ENCODE measurements at regions not wholly inside any gene's neighbourhood (a gene's known extent, or its start where the extent isn't known, plus 50 kb on each side); places are given as distances from the start of the nearest gene placed in this dataset.
A peak's percentile ranks its signal among the peaks of the same experiment; 100 is the strongest.

- no peak overlapping the region for H3K27ac Mint-ChIP-seq
- Histone ChIP-seq H3K27ac (ENCODE audit: insufficient read length, low read depth, low read length) (no peak overlapping the region), H3K79me1 (ENCODE audit: insufficient read depth, low read depth, low read length, poor library complexity, severe bottlenecking) (no peaks in the 10 kb centered on the region), H2BK20ac (ENCODE audit: low read depth, low read length, poor library complexity, severe bottlenecking) (no peak overlapping the region), H3K9ac (ENCODE audit: extremely low read depth, insufficient read length, low read length) (no peak overlapping the region), H3K4me2 (ENCODE audit: insufficient read depth, insufficient read length, low read length) (no peak overlapping the region), H2AFZ (ENCODE audit: low read length) (no peak overlapping the region), H2AK5ac (ENCODE audit: insufficient read length, low read length) (no peak overlapping the region), H3K4ac (ENCODE audit: low read depth, low read length) (no peak overlapping the region), H4K5ac (ENCODE audit: insufficient read length, low read depth, low read length) (no peak overlapping the region), H2BK5ac (ENCODE audit: insufficient read length, low read length) (no peak overlapping the region), H3K14ac (ENCODE audit: insufficient read depth, low read length) (no peak overlapping the region), H3T11ph (ENCODE audit: low read length) (no peak overlapping the region), H2BK120ac (ENCODE audit: low read depth, low read length, poor library complexity, severe bottlenecking) (no peak overlapping the region), H3K9me3 (ENCODE audit: control insufficient read depth, low read depth, low read length) (no peaks in the 10 kb centered on the region), H3K79me2 (ENCODE audit: insufficient read depth, low read length) (no peaks in the 10 kb centered on the region), H4K91ac (ENCODE audit: insufficient read length, low read depth, low read length) (no peak overlapping the region), H4K8ac (replicated peaks; ENCODE audit: insufficient read length, low read depth, low read length) (no peak overlapping the region), H3K27me3 (ENCODE audit: insufficient read depth, low read length) (no peaks in the 10 kb centered on the region), H2BK12ac (ENCODE audit: insufficient read length, low read depth, low read length) (no peak overlapping the region), H3K4me1 (ENCODE audit: insufficient read depth, low read length) (no peaks in the 10 kb centered on the region), H2BK15ac (ENCODE audit: low read depth, low read length) (no peak overlapping the region), H3K23me2 (ENCODE audit: insufficient read length, low read depth, low read length, poor library complexity, severe bottlenecking) (no peaks in the 10 kb centered on the region), H3K18ac (ENCODE audit: insufficient read length, low read depth, low read length) (no peak overlapping the region), H3K56ac (ENCODE audit: insufficient read length, low read depth, low read length) (no peak overlapping the region), H4K20me1 (ENCODE audit: control insufficient read depth, insufficient read depth, insufficient read length) (no peaks in the 10 kb centered on the region), H3K23ac (ENCODE audit: insufficient read length, low read depth, low read length) (no peak overlapping the region)
- peak; percentile 0 for DNase-seq
- no peaks in the 10 kb centered on the region for H3K9me3 Mint-ChIP-seq
- no peak for TF ChIP-seq CTCF (conservative IDR thresholded peaks at IDR 0.05)
- no peak overlapping the region for H3K4me3 Mint-ChIP-seq
- H3K36me3 Mint-ChIP-seq (ENCODE audit: insufficient read depth in 1 of 3, low read depth in 3 of 3): no peaks in the 10 kb centered on the region
- WGBS (ENCODE audit: extremely low coverage, insufficient read length, low lambda C conversion rate): no CpG with 5 or more reads among the region's 5 CpGs
- H3K4me1 Mint-ChIP-seq: peaks cover 2 to 7% of the 10 kb centered on the region in 2 experiments; a peak in 3 of 4 replicates
- H3K27me3 Mint-ChIP-seq (ENCODE audit: low read depth): peaks cover 13% of the 10 kb centered on the region
These were observed 171.1 kb upstream of the FSTL4 start for GRCh38 chr5:133783481-133783880.
